ENCODE measurements at regions not wholly inside any gene's neighbourhood (a gene's known extent, or its start where the extent isn't known, plus 50 kb on each side); places are given as distances from the start of the nearest gene placed in this dataset.
"Not testable (repeated sequence)": the region's sequence is repeated elsewhere in the genome, so short reads cannot be mapped to it uniquely, and the experiment has no call there.

- TF ChIP-seq CTCF (IDR thresholded peaks at IDR 0.05; ENCODE audit: low read depth, low read length, missing control alignments), result no peak
- DNase-seq (ENCODE audit: extremely low read depth, low read depth), result no peak
- no peak overlapping the region for H3K4me3 ChIP-seq (replicated peaks; ENCODE audit: low read depth, low read length)
Measured at GRCh38 chr2:31693882-31694281, 113.1 kb upstream of the SRD5A2 start.

- no peak overlapping the region for H3K4me3 ChIP-seq (replicated peaks; ENCODE audit: low read depth, low read length)
- DNase-seq (ENCODE audit: extremely low read depth, low read depth), result no peak
- peak; percentile 53 for TF ChIP-seq CTCF (IDR thresholded peaks at IDR 0.05; ENCODE audit: low read depth, low read length, missing control alignments)
Measured at GRCh38 chr2:31688282-31688681, 107.5 kb upstream of the SRD5A2 start.

GRCh38 chr2:31683506-31683905, 102.8 kb upstream of the SRD5A2 start:
- not testable (repeated sequence) for DNase-seq (ENCODE audit: extremely low read depth, low read depth); H3K4me3 ChIP-seq (replicated peaks; ENCODE audit: low read depth, low read length)

GRCh38 chr2:31675485-31675901, 94.8 kb upstream of the SRD5A2 start:
- no peak for DNase-seq (ENCODE audit: extremely low read depth, low read depth)
- TF ChIP-seq CTCF (IDR thresholded peaks at IDR 0.05; ENCODE audit: low read depth, low read length, missing control alignments), result no peak
- H3K4me3 ChIP-seq (replicated peaks; ENCODE audit: low read depth, low read length), result no peak overlapping the region

GRCh38 chr2:31674446-31674845, 93.7 kb upstream of the SRD5A2 start:
- TF ChIP-seq CTCF (IDR thresholded peaks at IDR 0.05; ENCODE audit: low read depth, low read length, missing control alignments), result no peak
- DNase-seq (ENCODE audit: extremely low read depth, low read depth), result no peak
- no peak overlapping the region for H3K4me3 ChIP-seq (replicated peaks; ENCODE audit: low read depth, low read length)

- no peak for TF ChIP-seq CTCF (IDR thresholded peaks at IDR 0.05; ENCODE audit: low read depth, low read length, missing control alignments)
- DNase-seq (ENCODE audit: extremely low read depth, low read depth), result no peak
- no peak overlapping the region for H3K4me3 ChIP-seq (replicated peaks; ENCODE audit: low read depth, low read length)
Measured at GRCh38 chr2:31666878-31667277, 86.1 kb upstream of the SRD5A2 start.

GRCh38 chr2:31664949-31665724, 84.4 kb upstream of the SRD5A2 start:
- H3K4me3 ChIP-seq (replicated peaks; ENCODE audit: low read depth, low read length), result no peak overlapping the region
- no peak for TF ChIP-seq CTCF (IDR thresholded peaks at IDR 0.05; ENCODE audit: low read depth, low read length, missing control alignments)
- DNase-seq (ENCODE audit: extremely low read depth, low read depth), result no peak

Data from HFF-Myc (cell line).